ENCODE measurements at regions not wholly inside any gene's neighbourhood (a gene's known extent, or its start where the extent isn't known, plus 50 kb on each side); places are given as distances from the start of the nearest gene placed in this dataset.

DNA sequence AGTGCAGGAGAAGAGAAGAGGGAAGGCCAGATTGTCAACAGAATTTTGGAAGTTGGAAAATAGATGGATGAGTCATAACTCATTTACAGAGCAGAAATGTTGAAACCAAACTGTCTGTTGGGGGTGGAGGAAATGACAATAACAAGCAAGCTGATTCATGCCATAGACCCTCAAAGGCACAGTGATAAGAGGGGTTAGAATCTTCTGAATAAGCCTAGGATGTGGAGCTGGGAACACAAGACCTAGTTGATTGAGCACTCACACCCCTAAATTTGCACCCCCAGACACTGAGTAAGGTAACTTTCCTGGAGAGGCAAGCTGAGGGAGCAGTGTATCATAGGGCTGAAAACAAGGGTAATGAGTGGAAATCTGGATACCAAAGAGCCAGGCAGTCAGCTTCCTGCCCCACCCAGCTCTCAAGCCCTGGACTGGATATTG lies 141.4 kb downstream of the SCG2 start:
- no peak for DNase-seq
- H3K27me3 ChIP-seq (ENCODE audit: low read length), result no peaks in the 10 kb centered on the region
- H3K9me2 ChIP-seq (replicated peaks; ENCODE audit: insufficient read depth, low read length), result no peaks in the 10 kb centered on the region
- H4K20me1 ChIP-seq (ENCODE audit: insufficient read depth, low read depth, low read length), result no peaks in the 10 kb centered on the region
- H3K79me2 ChIP-seq (ENCODE audit: low read length), result no peaks in the 10 kb centered on the region
- no peaks in the 10 kb centered on the region for H3K9me3 ChIP-seq (ENCODE audit: low read length)
- no peaks in the 10 kb centered on the region for H3K36me3 ChIP-seq (ENCODE audit: insufficient read depth, low read length)
- H3K4me1 ChIP-seq (ENCODE audit: low read length), result no peaks in the 10 kb centered on the region
- H3K9ac ChIP-seq (ENCODE audit: low read length), result no peak overlapping the region
- H3K4me3 ChIP-seq (ENCODE audit: low read length), result no peak overlapping the region
- H3K4me2 ChIP-seq (ENCODE audit: low read depth, low read length, poor library complexity, severe bottlenecking), result no peak overlapping the region
- no peak overlapping the region for H2AFZ ChIP-seq (ENCODE audit: low read length)
- no peak overlapping the region for H3K27ac ChIP-seq (ENCODE audit: low read length)

DNA sequence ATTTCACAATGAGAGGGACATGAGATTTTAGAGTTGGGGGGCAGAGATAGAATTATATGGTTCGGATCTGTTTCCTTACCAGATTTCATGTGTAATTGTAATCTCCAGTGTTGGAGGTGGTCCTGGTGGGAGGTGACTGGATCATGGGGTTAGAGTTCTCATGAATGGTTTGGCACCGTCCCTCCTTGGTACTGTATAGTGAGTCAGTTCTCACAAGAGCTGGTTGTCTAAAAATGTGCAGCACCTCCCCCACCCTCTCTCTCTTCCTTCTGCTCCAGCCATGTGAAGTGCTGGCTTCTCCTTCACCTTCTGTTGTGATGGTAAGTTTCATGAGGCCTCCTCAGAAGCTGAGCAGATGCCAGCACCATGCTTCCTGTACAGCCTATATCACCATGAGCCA lies 138.1 kb downstream of the SCG2 start:
- H3K27ac ChIP-seq (ENCODE audit: low read length), result no peak overlapping the region
- no peaks in the 10 kb centered on the region for H3K4me1 ChIP-seq (ENCODE audit: low read length)
- no peak overlapping the region for H3K4me3 ChIP-seq (ENCODE audit: low read length)
- no peak overlapping the region for H2AFZ ChIP-seq (ENCODE audit: low read length)
- H3K4me2 ChIP-seq (ENCODE audit: low read depth, low read length, poor library complexity, severe bottlenecking), result no peak overlapping the region
- H3K27me3 ChIP-seq (ENCODE audit: low read length), result no peaks in the 10 kb centered on the region
- H3K36me3 ChIP-seq (ENCODE audit: insufficient read depth, low read length), result no peaks in the 10 kb centered on the region
- H3K79me2 ChIP-seq (ENCODE audit: low read length), result no peaks in the 10 kb centered on the region
- H3K9ac ChIP-seq (ENCODE audit: low read length), result no peak overlapping the region
- no peaks in the 10 kb centered on the region for H3K9me3 ChIP-seq (ENCODE audit: low read length)
- DNase-seq, result no peak
- H4K20me1 ChIP-seq (ENCODE audit: insufficient read depth, low read depth, low read length), result no peaks in the 10 kb centered on the region
- no peaks in the 10 kb centered on the region for H3K9me2 ChIP-seq (replicated peaks; ENCODE audit: insufficient read depth, low read length)

DNA sequence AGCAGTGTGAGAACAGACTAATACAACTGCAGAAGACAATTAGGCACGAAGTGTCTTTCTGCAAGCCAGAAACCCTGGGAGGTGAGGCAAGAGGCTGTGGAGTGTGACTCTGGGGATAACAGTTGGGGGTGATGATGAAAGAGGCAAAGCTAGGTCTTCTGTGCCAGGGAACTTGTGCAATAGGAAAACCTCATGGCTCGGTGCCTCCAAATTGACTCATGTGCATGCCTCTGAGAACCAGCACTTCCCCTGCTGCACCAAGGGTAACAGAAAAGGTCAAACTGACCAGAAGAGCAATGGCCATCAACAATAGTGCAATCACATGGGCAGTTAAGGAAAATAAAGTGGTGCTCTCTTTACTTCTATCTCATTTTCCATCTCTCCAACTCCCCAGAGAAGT lies 136.4 kb downstream of the SCG2 start:
- DNase-seq, result no peak
- H4K20me1 ChIP-seq (ENCODE audit: insufficient read depth, low read depth, low read length), result no peaks in the 10 kb centered on the region

GRCh38 chr2:223467196-223467595 lies 135.0 kb downstream of the SCG2 start:
- no peak overlapping the region for H2AFZ ChIP-seq (ENCODE audit: low read length)
- no peak overlapping the region for H3K27ac ChIP-seq (ENCODE audit: low read length)
- no peaks in the 10 kb centered on the region for H3K9me2 ChIP-seq (replicated peaks; ENCODE audit: insufficient read depth, low read length)
- H3K9me3 ChIP-seq (ENCODE audit: low read length), result no peaks in the 10 kb centered on the region
- no peaks in the 10 kb centered on the region for H3K27me3 ChIP-seq (ENCODE audit: low read length)
- H3K4me1 ChIP-seq (ENCODE audit: low read length), result no peaks in the 10 kb centered on the region
- no peak overlapping the region for H3K9ac ChIP-seq (ENCODE audit: low read length)
- H3K79me2 ChIP-seq (ENCODE audit: low read length), result no peaks in the 10 kb centered on the region
- no peaks in the 10 kb centered on the region for H4K20me1 ChIP-seq (ENCODE audit: insufficient read depth, low read depth, low read length)
- no peaks in the 10 kb centered on the region for H3K36me3 ChIP-seq (ENCODE audit: insufficient read depth, low read length)
- H3K4me2 ChIP-seq (ENCODE audit: low read depth, low read length, poor library complexity, severe bottlenecking), result no peak overlapping the region
- no peak overlapping the region for H3K4me3 ChIP-seq (ENCODE audit: low read length)
- DNase-seq, result no peak

More for the DNA sequence above, 136.4 kb downstream of the SCG2 start:
- no peaks in the 10 kb centered on the region for H3K79me2 ChIP-seq (ENCODE audit: low read length)
- no peaks in the 10 kb centered on the region for H3K4me1 ChIP-seq (ENCODE audit: low read length)
- no peaks in the 10 kb centered on the region for H3K27me3 ChIP-seq (ENCODE audit: low read length)
- no peak overlapping the region for H2AFZ ChIP-seq (ENCODE audit: low read length)
- no peaks in the 10 kb centered on the region for H3K9me3 ChIP-seq (ENCODE audit: low read length)
- H3K36me3 ChIP-seq (ENCODE audit: insufficient read depth, low read length), result no peaks in the 10 kb centered on the region
- H3K4me2 ChIP-seq (ENCODE audit: low read depth, low read length, poor library complexity, severe bottlenecking), result no peak overlapping the region
- H3K9ac ChIP-seq (ENCODE audit: low read length), result no peak overlapping the region
- H3K9me2 ChIP-seq (replicated peaks; ENCODE audit: insufficient read depth, low read length), result no peaks in the 10 kb centered on the region
- H3K27ac ChIP-seq (ENCODE audit: low read length), result no peak overlapping the region
- H3K4me3 ChIP-seq (ENCODE audit: low read length), result no peak overlapping the region

- H3K27me3 ChIP-seq (ENCODE audit: low read length), result no peaks in the 10 kb centered on the region
- H3K4me2 ChIP-seq (ENCODE audit: low read depth, low read length, poor library complexity, severe bottlenecking), result no peak overlapping the region
- H3K9ac ChIP-seq (ENCODE audit: low read length), result no peak overlapping the region
- no peaks in the 10 kb centered on the region for H4K20me1 ChIP-seq (ENCODE audit: insufficient read depth, low read depth, low read length)
- H3K4me1 ChIP-seq (ENCODE audit: low read length), result no peaks in the 10 kb centered on the region
- H3K79me2 ChIP-seq (ENCODE audit: low read length), result no peaks in the 10 kb centered on the region
- no peak overlapping the region for H3K27ac ChIP-seq (ENCODE audit: low read length)
- H3K36me3 ChIP-seq (ENCODE audit: insufficient read depth, low read length), result no peaks in the 10 kb centered on the region
- H3K9me3 ChIP-seq (ENCODE audit: low read length), result no peaks in the 10 kb centered on the region
- no peak for DNase-seq
- no peaks in the 10 kb centered on the region for H3K9me2 ChIP-seq (replicated peaks; ENCODE audit: insufficient read depth, low read length)
- no peak overlapping the region for H2AFZ ChIP-seq (ENCODE audit: low read length)
- no peak overlapping the region for H3K4me3 ChIP-seq (ENCODE audit: low read length)
Observed at GRCh38 chr2:223469270-223470046, 132.7 kb downstream of the SCG2 start.

GRCh38 chr2:223470602-223471001 lies 131.6 kb downstream of the SCG2 start:
- H3K9me2 ChIP-seq (replicated peaks; ENCODE audit: insufficient read depth, low read length), result no peaks in the 10 kb centered on the region

GRCh38 chr2:223472771-223473170 lies 129.4 kb downstream of the SCG2 start:
- Histone ChIP-seq H4K20me1 (ENCODE audit: insufficient read depth, low read depth, low read length) (no peaks in the 10 kb centered on the region), H3K9me3 (ENCODE audit: low read length) (no peaks in the 10 kb centered on the region), H3K4me1 (ENCODE audit: low read length) (no peaks in the 10 kb centered on the region), H3K27ac (ENCODE audit: low read length) (no peak overlapping the region), H3K4me3 (ENCODE audit: low read length) (no peak overlapping the region), H3K4me2 (ENCODE audit: low read depth, low read length, poor library complexity, severe bottlenecking) (no peak overlapping the region), H3K9ac (ENCODE audit: low read length) (no peak overlapping the region), H3K27me3 (ENCODE audit: low read length) (no peaks in the 10 kb centered on the region), H2AFZ (ENCODE audit: low read length) (no peak overlapping the region), H3K36me3 (ENCODE audit: insufficient read depth, low read length) (no peaks in the 10 kb centered on the region), H3K9me2 (replicated peaks; ENCODE audit: insufficient read depth, low read length) (no peaks in the 10 kb centered on the region), H3K79me2 (ENCODE audit: low read length) (no peaks in the 10 kb centered on the region)
- no peak for DNase-seq

More at GRCh38 chr2:223470602-223471001, 131.6 kb downstream of the SCG2 start:
- no peak overlapping the region for H3K27ac ChIP-seq (ENCODE audit: low read length)
- H3K9ac ChIP-seq (ENCODE audit: low read length), result no peak overlapping the region
- H3K4me3 ChIP-seq (ENCODE audit: low read length), result no peak overlapping the region
- H3K79me2 ChIP-seq (ENCODE audit: low read length), result no peaks in the 10 kb centered on the region
- H3K36me3 ChIP-seq (ENCODE audit: insufficient read depth, low read length), result no peaks in the 10 kb centered on the region
- H3K4me1 ChIP-seq (ENCODE audit: low read length), result no peaks in the 10 kb centered on the region
- no peaks in the 10 kb centered on the region for H4K20me1 ChIP-seq (ENCODE audit: insufficient read depth, low read depth, low read length)
- no peaks in the 10 kb centered on the region for H3K27me3 ChIP-seq (ENCODE audit: low read length)
- H3K4me2 ChIP-seq (ENCODE audit: low read depth, low read length, poor library complexity, severe bottlenecking), result no peak overlapping the region
- DNase-seq, result no peak
- no peak overlapping the region for H2AFZ ChIP-seq (ENCODE audit: low read length)
- no peaks in the 10 kb centered on the region for H3K9me3 ChIP-seq (ENCODE audit: low read length)

- Histone ChIP-seq H3K36me3 (ENCODE audit: insufficient read depth, low read length) (no peaks in the 10 kb centered on the region), H3K4me2 (ENCODE audit: low read depth, low read length, poor library complexity, severe bottlenecking) (no peak overlapping the region), H3K9me2 (replicated peaks; ENCODE audit: insufficient read depth, low read length) (no peaks in the 10 kb centered on the region), H3K79me2 (ENCODE audit: low read length) (no peaks in the 10 kb centered on the region), H3K27me3 (ENCODE audit: low read length) (no peaks in the 10 kb centered on the region), H3K27ac (ENCODE audit: low read length) (no peak overlapping the region), H3K4me1 (ENCODE audit: low read length) (no peaks in the 10 kb centered on the region), H3K9ac (ENCODE audit: low read length) (no peak overlapping the region), H4K20me1 (ENCODE audit: insufficient read depth, low read depth, low read length) (no peaks in the 10 kb centered on the region), H3K4me3 (ENCODE audit: low read length) (no peak overlapping the region), H3K9me3 (ENCODE audit: low read length) (no peaks in the 10 kb centered on the region), H2AFZ (ENCODE audit: low read length) (no peak overlapping the region)
- no peak for DNase-seq
Observed at GRCh38 chr2:223474893-223475292, 127.3 kb downstream of the SCG2 start.
